ENCODE measurements at regions not wholly inside any gene's neighbourhood (a gene's known extent, or its start where the extent isn't known, plus 50 kb on each side); places are given as distances from the start of the nearest gene placed in this dataset.

GRCh38 chr7:18202315-18203045 is 174.8 kb upstream of the PRPS1L1 start:
- TF ChIP-seq CTCF (conservative IDR thresholded peaks at IDR 0.05; ENCODE audit: low read depth, low read length) (no peak), EZH2phosphoT487 (IDR thresholded peaks at IDR 0.05; ENCODE audit: borderline replicate concordance, low read length) (no peak)
